WTC11 (cell line): ENCODE measurements at regions not wholly inside any gene's neighbourhood (a gene's known extent, or its start where the extent isn't known, plus 50 kb on each side); places are given as distances from the start of the nearest gene placed in this dataset.

Experiments
- ATAC-seq: fragments of 200-7000 bp; cut with Tn5 transposase; 2 replicates; pipeline ENCODE4 v1.10.0; 2021; ENCODE audit warnings: mild to moderate bottlenecking, moderate library complexity
- CTCF ChIA-PET: fragments of 300-600 bp; sonication (Branson Sonifier 250); formaldehyde crosslinking; loops from one replicate; lab custom pipeline; 2021; ENCODE audit warnings: antibody characterized with exemption; lab: Charles Lee
- POLR2A ChIA-PET: fragments of 350-600 bp; sonication (Branson Sonifier 250); formaldehyde crosslinking; loops from one replicate; lab custom pipeline; 2021; ENCODE audit warnings: antibody characterized with exemption; lab: Charles Lee
- DNase-seq: peaks from one replicate; pipeline ENCODE4 v3.0.0; 2021; ENCODE audit warnings: low spot score
- H3K27ac Mint-ChIP-seq: 2 replicates; pipeline ENCODE4 v1.8.0; 2021; ENCODE audit warnings: mixed read lengths
- H3K27me3 Mint-ChIP-seq: 2 replicates; pipeline ENCODE4 v1.8.0; 2021; ENCODE audit warnings: low read depth, mild to moderate bottlenecking, moderate library complexity, mixed read lengths
- H3K36me3 Mint-ChIP-seq: 2 replicates; pipeline ENCODE4 v1.8.0; 2021; ENCODE audit warnings: mixed read lengths
- H3K4me1 Mint-ChIP-seq: 2 replicates; pipeline ENCODE4 v1.8.0; 2022; ENCODE audit warnings: mixed read lengths
- H3K4me3 Mint-ChIP-seq: 2 replicates; pipeline ENCODE4 v1.8.0; 2021; ENCODE audit warnings: mild to moderate bottlenecking, moderate library complexity, mixed read lengths
- H3K9me3 Mint-ChIP-seq: 2 replicates; pipeline ENCODE4 v1.8.0; 2021; ENCODE audit warnings: mixed read lengths
- ARID4B ChIP-seq: sonication (generic); formaldehyde crosslinking; IDR thresholded peaks from 2 replicates; pipeline ENCODE4 v1.8.0; 2023; ENCODE audit warnings: missing genetic modification reagents, mild to moderate bottlenecking, borderline replicate concordance
- FOXP4 ChIP-seq: sonication (generic); formaldehyde crosslinking; IDR thresholded peaks from 2 replicates; pipeline ENCODE4 v1.8.0; 2022; ENCODE audit warnings: mild to moderate bottlenecking, missing genetic modification reagents
- NR3C1 ChIP-seq: sonication (generic); formaldehyde crosslinking; conservative IDR thresholded peaks from 2 replicates; pipeline ENCODE4 v1.8.1; 2023; ENCODE audit warnings: low read depth, mild to moderate bottlenecking, missing genetic modification reagents
- STAT6 ChIP-seq: sonication (generic); formaldehyde crosslinking; conservative IDR thresholded peaks from 2 replicates; pipeline ENCODE4 v1.8.1; 2023; ENCODE audit warnings: mild to moderate bottlenecking, low read depth, missing genetic modification reagents, moderate library complexity
- TCF7 ChIP-seq: sonication (generic); formaldehyde crosslinking; IDR thresholded peaks from 2 replicates; pipeline ENCODE4 v1.8.0; 2022; ENCODE audit warnings: mild to moderate bottlenecking, low read depth, missing genetic modification reagents, moderate library complexity
- ZNF219 ChIP-seq: sonication (generic); formaldehyde crosslinking; IDR thresholded peaks from 2 replicates; pipeline ENCODE4 v1.8.0; 2023; ENCODE audit warnings: missing genetic modification reagents, mild to moderate bottlenecking, borderline replicate concordance
- ZNF281 ChIP-seq: sonication (generic); formaldehyde crosslinking; IDR thresholded peaks from 2 replicates; pipeline ENCODE4 v1.8.0; 2023; ENCODE audit warnings: mild to moderate bottlenecking, missing genetic modification reagents
- ZNF396 ChIP-seq: fragments of 250-450 bp; sonication (Bioruptor Pico); IDR thresholded peaks from 2 replicates; pipeline ENCODE4 v1.8.0; 2021; ENCODE audit warnings: mild to moderate bottlenecking, moderate library complexity, borderline replicate concordance
- ZNF671 ChIP-seq: fragments of 250-450 bp; sonication (Bioruptor Pico); IDR thresholded peaks from 2 replicates; pipeline ENCODE4 v1.8.0; 2021; ENCODE audit warnings: mild to moderate bottlenecking

- TF ChIP-seq ARID4B (CRISPR knock-in tag) (no peak), NR3C1 (CRISPR knock-in tag) (no peak), ZNF396 (CRISPR knock-in tag) (no peak), FOXP4 (CRISPR knock-in tag) (no peak)
Measured at GRCh38 chr10:78744056-78744455, 324.7 kb upstream of the ZMIZ1 start (continued).

- ATAC-seq = no peak
- ChIA-PET POLR2A (no interaction called here), CTCF (interaction anchor here (1.2 to 1.4 kb wide), 2 partner anchors 10 to 458 kb away, joined by 3 to 4 read pairs; no protein-coding TSS in a partner anchor)
- no peak overlapping the region for H3K27ac Mint-ChIP-seq
- TF ChIP-seq STAT6 (CRISPR knock-in tag) (no peak), ZNF281 (CRISPR knock-in tag) (no peak)
- DNase-seq = no peak
- no peaks in the 10 kb centered on the region for H3K36me3 Mint-ChIP-seq
- H3K4me1 Mint-ChIP-seq = peaks cover 29% of the 10 kb centered on the region
- H3K4me3 Mint-ChIP-seq = no peak overlapping the region
- H3K9me3 Mint-ChIP-seq = peaks cover 7% of the 10 kb centered on the region
- no peaks in the 10 kb centered on the region for H3K27me3 Mint-ChIP-seq
Measured at GRCh38 chr10:78744491-78745090, 324.2 kb upstream of the ZMIZ1 start.

GRCh38 chr10:78745441-78745840 lies 323.3 kb upstream of the ZMIZ1 start:
- Mint-ChIP-seq H3K9me3 (peaks cover 7% of the 10 kb centered on the region), H3K4me1 (peaks cover 20% of the 10 kb centered on the region), H3K4me3 (no peak overlapping the region), H3K27ac (no peak overlapping the region), H3K36me3 (no peaks in the 10 kb centered on the region), H3K27me3 (no peaks in the 10 kb centered on the region)
- no peak for TF ChIP-seq TCF7 (CRISPR knock-in tag)
- no peak for TF ChIP-seq ZNF671 (CRISPR knock-in tag)
- no peak for TF ChIP-seq ZNF219 (CRISPR knock-in tag)
- POLR2A ChIA-PET = no interaction called here
- CTCF ChIA-PET = interaction anchor here (1.2 to 1.4 kb wide), 2 partner anchors 9 to 457 kb away, joined by 3 to 4 read pairs; no protein-coding TSS in a partner anchor
- DNase-seq (no peak), ATAC-seq (no peak)
